SK-N-MC (cell line): ENCODE measurements at regions not wholly inside any gene's neighbourhood (a gene's known extent, or its start where the extent isn't known, plus 50 kb on each side); places are given as distances from the start of the nearest gene placed in this dataset.

Source experiments
- EZH2 ChIP-seq: fragments of 200-600 bp; sonication (generic); IDR thresholded peaks from one replicate; pipeline ENCODE4 v1.6.1; 2017; ENCODE audit warnings: antibody characterized with exemption
- FOXP2 ChIP-seq: optimal IDR thresholded peaks from 2 replicates; pipeline ENCODE3; 2011; ENCODE audit warnings: mild to moderate bottlenecking, moderate library complexity; ENCODE audit not compliant: insufficient read depth; ENCODE audit errors: extremely low read length, control extremely low read depth

GRCh38 chr4:164540987-164541386, 212.9 kb upstream of the SMIM31 start:
- TF ChIP-seq EZH2: no peak
- no peak for TF ChIP-seq FOXP2
